LNCaP clone FGC (cell line): ENCODE measurements at regions not wholly inside any gene's neighbourhood (a gene's known extent, or its start where the extent isn't known, plus 50 kb on each side); places are given as distances from the start of the nearest gene placed in this dataset.
"Not testable (repeated sequence)": the region's sequence is repeated elsewhere in the genome, so short reads cannot be mapped to it uniquely, and the experiment has no call there.

Source experiments
- DNase-seq: peaks from one replicate; pipeline ENCODE4 v3.0.0-alpha.2; 2011; ENCODE audit warnings: low read depth
- H3K4me3 ChIP-seq: 2 replicates; pipeline ENCODE4 v1.5.1; 2011; ENCODE audit warnings: mild to moderate bottlenecking, low read depth, low read length, control low read depth
- TF ChIP-seq, protein P1 (sequence below): IDR thresholded peaks from 2 replicates; pipeline ENCODE4 v1.5.1; 2012; ENCODE audit warnings: mild to moderate bottlenecking; ENCODE audit not compliant: control insufficient read depth, insufficient read depth; ENCODE audit errors: extremely low read depth

DNA sequence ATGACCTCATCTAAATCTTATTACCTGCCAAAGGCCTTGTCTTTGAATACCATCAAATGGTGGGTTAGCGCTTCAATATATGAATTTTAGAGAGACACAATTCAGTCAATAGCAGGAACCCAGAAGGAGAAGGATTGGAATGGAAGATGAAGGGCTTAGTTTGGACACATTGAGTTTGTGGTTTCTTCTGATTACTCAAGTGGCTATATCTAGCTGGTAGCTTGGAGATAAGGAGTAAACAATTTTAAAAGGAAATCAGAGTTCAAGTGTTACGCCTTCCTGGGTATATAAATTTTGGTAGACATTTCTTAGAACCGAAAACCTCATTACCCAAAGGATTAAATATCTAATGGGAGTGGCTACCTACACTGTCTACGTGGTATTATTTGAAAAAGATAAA lies 80.2 kb downstream of the RGS2 start:
- no peak overlapping the region for H3K4me3 ChIP-seq
- no peak for DNase-seq
- TF ChIP-seq, protein P1, sequence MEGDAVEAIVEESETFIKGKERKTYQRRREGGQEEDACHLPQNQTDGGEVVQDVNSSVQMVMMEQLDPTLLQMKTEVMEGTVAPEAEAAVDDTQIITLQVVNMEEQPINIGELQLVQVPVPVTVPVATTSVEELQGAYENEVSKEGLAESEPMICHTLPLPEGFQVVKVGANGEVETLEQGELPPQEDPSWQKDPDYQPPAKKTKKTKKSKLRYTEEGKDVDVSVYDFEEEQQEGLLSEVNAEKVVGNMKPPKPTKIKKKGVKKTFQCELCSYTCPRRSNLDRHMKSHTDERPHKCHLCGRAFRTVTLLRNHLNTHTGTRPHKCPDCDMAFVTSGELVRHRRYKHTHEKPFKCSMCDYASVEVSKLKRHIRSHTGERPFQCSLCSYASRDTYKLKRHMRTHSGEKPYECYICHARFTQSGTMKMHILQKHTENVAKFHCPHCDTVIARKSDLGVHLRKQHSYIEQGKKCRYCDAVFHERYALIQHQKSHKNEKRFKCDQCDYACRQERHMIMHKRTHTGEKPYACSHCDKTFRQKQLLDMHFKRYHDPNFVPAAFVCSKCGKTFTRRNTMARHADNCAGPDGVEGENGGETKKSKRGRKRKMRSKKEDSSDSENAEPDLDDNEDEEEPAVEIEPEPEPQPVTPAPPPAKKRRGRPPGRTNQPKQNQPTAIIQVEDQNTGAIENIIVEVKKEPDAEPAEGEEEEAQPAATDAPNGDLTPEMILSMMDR = no peak

DNA sequence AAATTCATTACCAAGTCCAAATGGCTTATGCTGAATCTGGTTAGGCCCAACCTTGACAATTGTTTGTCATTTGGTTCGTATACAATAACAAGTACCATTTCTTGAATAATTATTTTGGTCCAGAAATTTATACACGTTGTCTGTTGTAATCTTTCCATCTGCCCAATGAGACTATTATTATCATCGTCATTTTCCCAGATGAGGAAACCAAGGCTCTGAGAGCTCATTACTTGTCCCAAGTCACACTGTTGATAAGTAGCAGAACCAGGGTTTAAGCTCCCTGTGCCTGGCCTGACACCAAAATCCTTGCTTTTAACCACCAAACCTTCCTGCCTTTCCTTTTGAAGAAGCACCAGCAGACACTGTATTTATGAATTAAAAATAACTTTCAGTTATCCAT lies 81.3 kb downstream of the RGS2 start:
- DNase-seq = no peak
- H3K4me3 ChIP-seq = no peak overlapping the region
- TF ChIP-seq, protein P1 = no peak

DNA sequence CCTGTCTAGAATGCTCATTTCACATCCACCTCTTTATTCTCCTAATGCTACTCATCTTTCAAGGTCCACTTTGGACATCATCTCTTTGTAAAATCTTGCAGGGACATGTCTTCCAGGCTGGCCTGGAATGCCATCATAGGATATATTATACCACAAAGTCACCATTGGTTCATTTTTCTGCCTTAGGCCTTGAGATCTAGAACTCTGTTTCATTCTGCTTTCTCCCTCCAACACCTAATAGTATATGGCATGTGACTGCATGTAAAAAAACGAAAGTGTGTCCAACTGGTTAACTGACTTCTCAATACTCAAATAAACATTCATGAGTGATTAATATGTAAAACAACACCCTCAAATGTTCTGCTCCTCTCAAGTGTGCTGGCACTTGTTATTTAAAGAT lies 84.1 kb downstream of the RGS2 start:
- no peak for DNase-seq
- no peak overlapping the region for H3K4me3 ChIP-seq
- TF ChIP-seq, protein P1 = no peak

DNA sequence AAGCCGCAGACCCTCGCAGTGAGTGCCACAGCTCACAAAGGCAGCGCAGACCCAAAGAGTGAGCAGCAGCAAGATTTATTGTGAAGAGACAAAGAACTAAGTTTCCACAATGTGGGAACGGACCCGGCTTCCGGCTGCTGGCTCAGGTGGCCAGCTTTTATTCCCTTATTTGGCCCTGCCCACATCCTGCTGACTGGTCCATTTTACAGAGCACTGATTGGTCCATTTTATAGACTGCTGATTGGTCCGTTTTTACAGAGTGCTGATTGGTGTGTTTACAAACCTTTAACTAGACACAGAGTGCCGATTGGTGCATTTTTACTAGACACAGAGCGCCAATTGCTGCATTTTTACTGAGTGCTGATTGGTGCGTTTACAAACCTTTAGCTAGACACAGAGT lies 86.6 kb downstream of the RGS2 start:
- DNase-seq, H3K4me3 ChIP-seq: not testable (repeated sequence)

DNA sequence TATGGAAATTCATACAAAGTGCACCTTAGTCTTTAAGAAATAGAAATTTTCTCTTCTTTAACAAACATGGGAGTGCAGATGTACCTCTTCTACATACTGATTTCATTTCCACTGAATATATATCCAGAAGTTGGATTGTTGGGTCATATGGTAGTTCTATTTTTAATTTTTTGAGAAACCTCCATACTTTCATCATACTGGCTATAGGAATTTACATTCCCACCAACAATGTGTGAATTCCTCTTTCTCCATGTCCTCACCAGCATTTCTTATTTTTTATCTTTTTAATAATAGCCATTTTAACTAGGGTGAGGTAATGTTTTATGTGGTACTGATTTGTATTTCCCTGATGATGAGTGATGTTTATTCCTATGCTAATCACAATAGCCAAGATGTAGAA lies 87.5 kb downstream of the RGS2 start:
- TF ChIP-seq, protein P1 = no peak
- no peak for DNase-seq
- H3K4me3 ChIP-seq = no peak overlapping the region

GRCh38 chr1:192901500-192901899 lies 92.7 kb downstream of the RGS2 start:
- no peak overlapping the region for H3K4me3 ChIP-seq
- DNase-seq = no peak
- TF ChIP-seq, protein P1 = no peak

GRCh38 chr1:192903142-192903541 lies 94.3 kb downstream of the RGS2 start:
- DNase-seq = no peak
- no peak overlapping the region for H3K4me3 ChIP-seq
- TF ChIP-seq, protein P1 = no peak
